ENCODE measurements at regions not wholly inside any gene's neighbourhood (a gene's known extent, or its start where the extent isn't known, plus 50 kb on each side); places are given as distances from the start of the nearest gene placed in this dataset.
"Not testable (repeated sequence)": the region's sequence is repeated elsewhere in the genome, so short reads cannot be mapped to it uniquely, and the experiment has no call there.

DNA sequence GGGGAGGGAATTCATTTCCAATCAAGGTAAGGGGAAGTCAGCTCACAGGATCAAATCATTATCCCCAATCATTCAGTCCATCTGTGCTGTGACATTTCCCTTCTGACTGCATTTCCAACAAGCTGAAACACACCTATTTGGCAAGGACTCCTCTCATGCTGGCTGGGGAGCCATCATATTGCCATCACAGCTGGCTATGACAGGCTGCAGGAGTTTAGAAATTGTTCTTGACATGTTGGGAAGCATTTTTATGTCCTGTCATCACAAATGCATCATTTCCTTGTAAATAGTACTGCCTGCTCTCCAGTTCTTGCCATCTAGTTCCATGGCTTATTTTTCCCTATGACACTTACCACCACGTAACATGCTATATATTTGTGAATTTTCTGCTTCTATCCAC is 113.9 kb upstream of the TMEM170B start:
- DNase-seq (ENCODE audit: low spot score) (no peak), ATAC-seq (ENCODE audit: low FRiP score) (no peak)

DNA sequence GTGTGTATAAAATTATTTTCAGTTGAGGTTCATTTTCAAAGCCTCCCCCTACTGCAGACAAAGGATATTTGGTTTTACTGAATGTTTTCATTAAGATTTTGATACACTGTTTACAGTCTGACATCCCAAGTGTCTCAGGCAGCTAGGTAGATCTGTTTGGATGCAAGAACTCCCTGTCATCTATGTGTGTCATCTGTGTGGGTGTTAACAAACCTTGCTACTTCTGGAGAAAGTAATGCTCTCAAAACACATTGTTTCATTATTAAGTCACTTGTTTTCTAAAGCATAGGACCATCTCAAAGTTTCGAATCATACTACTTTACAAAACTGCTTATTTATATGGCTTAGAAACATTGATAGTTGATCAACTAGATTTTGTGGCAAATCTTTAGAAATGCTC is 114.5 kb upstream of the TMEM170B start:
- TF ChIP-seq, protein P1, sequence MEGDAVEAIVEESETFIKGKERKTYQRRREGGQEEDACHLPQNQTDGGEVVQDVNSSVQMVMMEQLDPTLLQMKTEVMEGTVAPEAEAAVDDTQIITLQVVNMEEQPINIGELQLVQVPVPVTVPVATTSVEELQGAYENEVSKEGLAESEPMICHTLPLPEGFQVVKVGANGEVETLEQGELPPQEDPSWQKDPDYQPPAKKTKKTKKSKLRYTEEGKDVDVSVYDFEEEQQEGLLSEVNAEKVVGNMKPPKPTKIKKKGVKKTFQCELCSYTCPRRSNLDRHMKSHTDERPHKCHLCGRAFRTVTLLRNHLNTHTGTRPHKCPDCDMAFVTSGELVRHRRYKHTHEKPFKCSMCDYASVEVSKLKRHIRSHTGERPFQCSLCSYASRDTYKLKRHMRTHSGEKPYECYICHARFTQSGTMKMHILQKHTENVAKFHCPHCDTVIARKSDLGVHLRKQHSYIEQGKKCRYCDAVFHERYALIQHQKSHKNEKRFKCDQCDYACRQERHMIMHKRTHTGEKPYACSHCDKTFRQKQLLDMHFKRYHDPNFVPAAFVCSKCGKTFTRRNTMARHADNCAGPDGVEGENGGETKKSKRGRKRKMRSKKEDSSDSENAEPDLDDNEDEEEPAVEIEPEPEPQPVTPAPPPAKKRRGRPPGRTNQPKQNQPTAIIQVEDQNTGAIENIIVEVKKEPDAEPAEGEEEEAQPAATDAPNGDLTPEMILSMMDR (IDR thresholded peaks at IDR 0.05) = no peak
- DNase-seq (ENCODE audit: low spot score) = no peak
- ATAC-seq (ENCODE audit: low FRiP score) = no peak

More for the DNA sequence above, 113.9 kb upstream of the TMEM170B start:
- TF ChIP-seq, protein P1 (IDR thresholded peaks at IDR 0.05) = no peak

DNA sequence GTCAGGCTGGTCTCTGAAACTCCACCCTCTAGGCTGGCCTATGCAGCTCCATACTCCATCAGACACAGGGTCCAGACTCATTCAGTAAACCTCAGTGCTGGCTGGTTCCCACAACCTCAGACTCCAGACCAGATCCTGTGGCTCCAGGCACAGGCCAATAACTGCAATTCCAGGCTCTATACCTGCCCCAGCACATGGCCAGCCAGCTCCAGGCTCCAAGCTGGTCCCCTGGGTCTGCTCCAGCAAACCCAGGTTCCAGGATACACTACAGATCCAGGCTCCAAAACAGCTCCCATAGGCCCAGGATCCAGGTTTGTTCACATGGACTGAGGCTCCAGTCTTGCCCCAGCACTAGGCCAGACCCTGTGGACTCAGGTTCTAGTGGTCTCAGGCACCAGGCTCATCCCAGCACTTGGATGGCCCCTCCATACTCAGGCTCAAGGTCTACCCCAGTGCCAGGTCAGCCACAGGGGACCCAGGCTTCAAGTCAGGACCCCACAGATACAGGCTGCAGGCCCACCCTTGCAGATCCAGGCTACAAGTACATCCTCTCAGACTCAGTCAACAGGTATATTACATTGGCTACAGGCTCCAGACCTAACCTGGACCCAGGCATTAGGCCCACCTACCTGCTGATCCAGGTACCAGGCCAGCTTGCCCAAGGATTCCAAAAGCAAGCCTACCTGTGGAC is 117.6 kb upstream of the TMEM170B start:
- TF ChIP-seq, protein P1 (IDR thresholded peaks at IDR 0.05) = no peak
- no peak for ATAC-seq (ENCODE audit: low FRiP score)
- DNase-seq (ENCODE audit: low spot score) = no peak

DNA sequence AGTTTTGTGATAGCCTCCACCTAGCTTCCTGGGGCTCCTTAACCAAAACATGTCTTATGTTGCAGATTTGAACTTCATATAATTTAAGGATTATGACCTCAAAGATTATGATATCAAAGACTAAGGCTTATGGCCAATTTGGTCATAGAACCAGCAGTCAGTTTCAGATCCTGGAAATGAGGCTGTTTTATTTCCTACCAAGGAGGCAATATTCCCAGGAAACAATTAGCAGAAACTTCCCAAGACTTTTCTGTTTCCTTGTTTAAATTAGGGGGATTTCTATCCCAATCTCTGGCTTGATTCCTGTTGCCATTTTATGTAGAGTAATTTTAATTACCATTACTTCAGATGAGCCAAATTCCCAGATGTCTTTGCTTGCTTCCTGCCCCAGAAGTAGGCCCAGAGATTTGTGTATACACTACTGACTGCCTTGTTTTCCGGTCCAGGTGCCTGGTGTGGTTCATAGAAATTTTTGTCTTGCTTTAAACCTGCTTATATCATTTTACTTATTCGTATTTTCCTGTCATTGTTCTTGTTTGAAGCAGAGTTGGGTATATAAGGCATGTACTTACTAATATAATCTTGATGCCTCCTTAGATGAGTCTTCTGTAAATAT is 119.2 kb upstream of the TMEM170B start:
- DNase-seq (ENCODE audit: low spot score) (no peak), ATAC-seq (ENCODE audit: low FRiP score) (no peak)
- TF ChIP-seq, protein P1 (IDR thresholded peaks at IDR 0.05) = no peak

- TF ChIP-seq, protein P1 (IDR thresholded peaks at IDR 0.05) = no peak
- ATAC-seq (ENCODE audit: low FRiP score) = no peak
- no peak for DNase-seq (ENCODE audit: low spot score)
Observed at GRCh38 chr6:11416936-11417576, 120.5 kb upstream of the TMEM170B start.

GRCh38 chr6:11416099-11416935 is 121.2 kb upstream of the TMEM170B start:
- DNase-seq (ENCODE audit: low spot score); ATAC-seq (ENCODE audit: low FRiP score): not testable (repeated sequence)

DNA sequence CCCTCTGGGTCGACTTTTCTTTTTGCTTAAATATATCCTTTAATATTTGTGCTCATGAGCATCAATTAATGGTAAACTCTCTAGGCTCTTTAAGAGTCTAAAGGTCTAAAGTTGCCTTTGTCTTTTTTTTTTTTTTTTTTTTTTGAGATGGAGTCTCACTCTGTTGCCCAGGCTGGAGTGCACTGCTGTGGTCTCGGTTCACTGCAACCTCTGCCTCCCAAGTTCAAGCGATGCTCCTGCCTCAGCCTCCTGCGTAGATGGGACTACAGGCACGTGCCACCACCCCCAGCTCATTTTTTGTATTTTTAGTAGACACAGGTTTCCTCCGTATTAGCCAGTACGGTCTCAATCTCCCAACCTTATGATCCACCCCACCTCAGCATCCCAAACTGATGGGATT is 122.0 kb upstream of the TMEM170B start:
- no peak for DNase-seq (ENCODE audit: low spot score)
- TF ChIP-seq, protein P1 (IDR thresholded peaks at IDR 0.05) = no peak
- ATAC-seq (ENCODE audit: low FRiP score) = no peak

Data from omental fat pad (tissue), 3 donors.